ENCODE measurements at regions not wholly inside any gene's neighbourhood (a gene's known extent, or its start where the extent isn't known, plus 50 kb on each side); places are given as distances from the start of the nearest gene placed in this dataset.

GRCh38 chr5:173781432-173781815 lies 106.7 kb upstream of the CPEB4 start:
- no peak for TF ChIP-seq CTCF (conservative IDR thresholded peaks at IDR 0.05)
- TF ChIP-seq ZFX (IDR thresholded peaks at IDR 0.05): no peak

Data from C4-2B (cell line).